Activated T-cell treated with anti-CD3 and anti-CD28 coated beads for 48 hours (primary cell): ENCODE measurements at regions not wholly inside any gene's neighbourhood (a gene's known extent, or its start where the extent isn't known, plus 50 kb on each side); places are given as distances from the start of the nearest gene placed in this dataset.
"Not testable (repeated sequence)": the region's sequence is repeated elsewhere in the genome, so short reads cannot be mapped to it uniquely, and the experiment has no call there.

Experiments
- DNase-seq: peaks from one replicate; pipeline ENCODE4 v3.0.0-alpha.2; 2020; ENCODE audit warnings: low read depth

- not testable (repeated sequence) for DNase-seq
Observed at GRCh38 chr14:19172745-19173144, 205.5 kb downstream of the POTEM start.

- not testable (repeated sequence) for DNase-seq
Observed at GRCh38 chr14:19173188-19173587, 206.0 kb downstream of the POTEM start.

- not testable (repeated sequence) for DNase-seq
Observed at GRCh38 chr14:19177435-19177834, 210.2 kb downstream of the POTEM start.

GRCh38 chr14:19180297-19180696 is 213.1 kb downstream of the POTEM start:
- DNase-seq: not testable (repeated sequence)

- DNase-seq: not testable (repeated sequence)
Observed at GRCh38 chr14:19180881-19181280, 213.6 kb downstream of the POTEM start.

- not testable (repeated sequence) for DNase-seq
Observed at GRCh38 chr14:19195146-19195545, 227.9 kb downstream of the POTEM start.

- not testable (repeated sequence) for DNase-seq
Observed at GRCh38 chr14:19197488-19198234, 230.4 kb downstream of the POTEM start.

- not testable (repeated sequence) for DNase-seq
Observed at GRCh38 chr14:19198341-19198740, 231.1 kb downstream of the POTEM start.

GRCh38 chr14:19201394-19202052 is 232.6 kb downstream of the POTEG start:
- not testable (repeated sequence) for DNase-seq

GRCh38 chr14:19202053-19202442 is 232.1 kb downstream of the POTEG start:
- DNase-seq: not testable (repeated sequence)

- DNase-seq: not testable (repeated sequence)
Observed at GRCh38 chr14:19203250-19203972, 230.7 kb downstream of the POTEG start.

- DNase-seq: not testable (repeated sequence)
Observed at GRCh38 chr14:19204827-19205226, 229.3 kb downstream of the POTEG start.

- not testable (repeated sequence) for DNase-seq
Observed at GRCh38 chr14:19216480-19216879, 217.7 kb downstream of the POTEG start.

- not testable (repeated sequence) for DNase-seq
Observed at GRCh38 chr14:19219423-19219822, 214.7 kb downstream of the POTEG start.

- not testable (repeated sequence) for DNase-seq
Observed at GRCh38 chr14:19231421-19231820, 202.7 kb downstream of the POTEG start.

- not testable (repeated sequence) for DNase-seq
Observed at GRCh38 chr14:19234059-19234458, 200.1 kb downstream of the POTEG start.

- not testable (repeated sequence) for DNase-seq
Observed at GRCh38 chr14:19237656-19238055, 196.5 kb downstream of the POTEG start.

GRCh38 chr14:19238584-19238983 is 195.6 kb downstream of the POTEG start:
- not testable (repeated sequence) for DNase-seq

- not testable (repeated sequence) for DNase-seq
Observed at GRCh38 chr14:19239981-19240380, 194.2 kb downstream of the POTEG start.

GRCh38 chr14:19240387-19240786 is 193.8 kb downstream of the POTEG start:
- DNase-seq: not testable (repeated sequence)

- not testable (repeated sequence) for DNase-seq
Observed at GRCh38 chr14:19241451-19241850, 192.7 kb downstream of the POTEG start.

- DNase-seq: not testable (repeated sequence)
Observed at GRCh38 chr14:19242529-19242928, 191.6 kb downstream of the POTEG start.
